ENCODE measurements at regions not wholly inside any gene's neighbourhood (a gene's known extent, or its start where the extent isn't known, plus 50 kb on each side); places are given as distances from the start of the nearest gene placed in this dataset.

- no peak for DNase-seq (ENCODE audit: low read depth)
- no peak overlapping the region for H3K4me3 ChIP-seq (ENCODE audit: low read depth, low read length)
- TF ChIP-seq CTCF (IDR thresholded peaks at IDR 0.05; ENCODE audit: insufficient read depth, low read depth, low read length, missing control alignments): no peak
Measured at GRCh38 chr1:217921126-217921904, 290.2 kb downstream of the SPATA17 start.

GRCh38 chr1:217924924-217925323 is 293.8 kb downstream of the SPATA17 start:
- TF ChIP-seq CTCF (IDR thresholded peaks at IDR 0.05; ENCODE audit: insufficient read depth, low read depth, low read length, missing control alignments): no peak
- DNase-seq (ENCODE audit: low read depth): no peak
- H3K4me3 ChIP-seq (ENCODE audit: low read depth, low read length): no peak overlapping the region

- no peak overlapping the region for H3K4me3 ChIP-seq (ENCODE audit: low read depth, low read length)
- no peak for TF ChIP-seq CTCF (IDR thresholded peaks at IDR 0.05; ENCODE audit: insufficient read depth, low read depth, low read length, missing control alignments)
- DNase-seq (ENCODE audit: low read depth): no peak
Measured at GRCh38 chr1:217929213-217929885, 298.2 kb downstream of the SPATA17 start.

- no peak for DNase-seq (ENCODE audit: low read depth)
- H3K4me3 ChIP-seq (ENCODE audit: low read depth, low read length): no peak overlapping the region
- TF ChIP-seq CTCF (IDR thresholded peaks at IDR 0.05; ENCODE audit: insufficient read depth, low read depth, low read length, missing control alignments): no peak
Measured at GRCh38 chr1:217943361-217943760, 312.2 kb downstream of the SPATA17 start.

GRCh38 chr1:217944550-217944949 is 313.4 kb downstream of the SPATA17 start:
- TF ChIP-seq CTCF (IDR thresholded peaks at IDR 0.05; ENCODE audit: insufficient read depth, low read depth, low read length, missing control alignments): no peak
- DNase-seq (ENCODE audit: low read depth): no peak

GRCh38 chr1:217946511-217946910 is 315.4 kb downstream of the SPATA17 start:
- no peak for TF ChIP-seq CTCF (IDR thresholded peaks at IDR 0.05; ENCODE audit: insufficient read depth, low read depth, low read length, missing control alignments)
- no peak overlapping the region for H3K4me3 ChIP-seq (ENCODE audit: low read depth, low read length)
- DNase-seq (ENCODE audit: low read depth): no peak

More at GRCh38 chr1:217944550-217944949, 313.4 kb downstream of the SPATA17 start:
- no peak overlapping the region for H3K4me3 ChIP-seq (ENCODE audit: low read depth, low read length)
